ENCODE measurements at regions not wholly inside any gene's neighbourhood (a gene's known extent, or its start where the extent isn't known, plus 50 kb on each side); places are given as distances from the start of the nearest gene placed in this dataset.

DNA sequence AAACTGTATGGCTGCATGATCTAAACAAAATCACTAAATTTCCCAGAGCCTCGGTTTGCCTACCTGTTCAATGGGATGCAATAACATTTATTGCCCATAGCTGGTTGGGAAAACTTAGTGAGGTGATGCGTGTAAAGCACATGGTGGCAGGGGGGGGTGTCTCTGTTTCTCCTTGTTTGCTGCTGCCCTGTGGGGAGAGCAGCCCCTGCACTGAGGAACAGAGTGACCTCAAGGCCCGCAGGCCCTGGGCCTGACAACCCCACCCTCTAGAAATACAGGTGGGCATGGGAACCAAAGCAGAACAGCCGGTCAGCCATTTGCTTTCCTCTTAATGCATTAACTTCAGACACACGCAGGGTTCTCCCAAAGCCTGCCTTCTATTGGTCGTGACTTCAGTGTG is 55.1 kb upstream of the SLC66A3 start:
- FAIRE-seq (no peak), DNase-seq (ENCODE audit: low spot score) (no peak)

DNA sequence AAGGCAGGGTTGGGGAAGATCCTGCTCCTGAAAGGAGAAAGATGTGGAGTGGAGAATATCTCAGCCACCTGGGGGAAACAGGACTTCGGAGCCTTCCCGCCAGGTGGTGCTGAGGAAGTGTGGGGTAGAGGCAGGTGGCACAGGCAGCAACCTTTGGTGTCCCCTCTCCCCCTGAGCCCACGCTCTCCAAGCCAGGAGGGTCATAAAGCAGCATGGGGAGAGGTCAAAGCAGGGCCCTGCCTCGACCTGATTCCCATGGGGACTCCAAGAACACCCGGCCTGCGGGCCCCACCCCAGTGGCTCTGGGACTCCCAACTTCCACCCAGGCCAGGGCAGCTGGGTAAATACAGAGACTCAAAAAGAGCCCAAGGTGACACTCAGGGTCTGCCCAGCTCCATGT is 54.3 kb upstream of the SLC66A3 start:
- FAIRE-seq (no peak), DNase-seq (ENCODE audit: low spot score) (no peak)

DNA sequence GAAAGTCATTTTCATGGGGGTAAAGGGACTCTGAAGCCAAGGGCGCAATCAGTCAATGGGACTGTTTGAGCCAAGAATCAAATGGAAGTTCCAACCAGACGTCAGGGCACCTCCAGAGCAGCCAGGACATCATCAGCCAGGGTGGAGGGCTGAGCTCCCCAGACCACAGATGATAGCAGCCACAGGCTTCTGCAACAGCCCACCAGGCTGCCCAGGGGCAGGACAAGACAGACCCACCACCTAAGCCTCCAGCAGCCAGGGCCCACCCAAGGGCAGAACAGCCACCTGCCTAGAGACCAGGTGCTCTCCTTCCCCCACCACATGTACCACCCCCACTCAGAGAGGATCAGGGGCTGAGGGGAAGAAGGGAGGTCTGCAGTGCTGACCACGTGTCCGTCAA is 53.8 kb upstream of the SLC66A3 start:
- DNase-seq (ENCODE audit: low spot score) (no peak), FAIRE-seq (no peak)

DNA sequence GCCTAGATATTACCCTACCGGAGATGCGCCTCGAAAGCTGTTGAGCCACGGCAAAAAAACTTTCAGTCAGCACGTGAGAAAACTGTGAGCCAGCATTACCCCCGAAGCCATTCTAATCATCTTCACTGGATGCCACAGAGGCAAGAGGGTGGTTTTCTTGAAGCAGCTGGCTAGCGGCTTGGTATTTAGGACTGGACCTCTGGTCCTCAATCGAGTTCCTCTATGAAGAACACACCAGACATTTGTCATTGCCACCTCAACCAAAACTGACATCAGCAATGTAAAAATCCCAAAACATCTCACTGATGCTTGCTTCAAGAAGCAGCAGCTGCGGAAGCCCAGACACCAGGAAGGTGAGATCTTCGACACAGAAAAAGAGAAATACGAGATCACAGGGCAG is 52.8 kb upstream of the SLC66A3 start:
- FAIRE-seq: no peak
- DNase-seq (ENCODE audit: low spot score): no peak

DNA sequence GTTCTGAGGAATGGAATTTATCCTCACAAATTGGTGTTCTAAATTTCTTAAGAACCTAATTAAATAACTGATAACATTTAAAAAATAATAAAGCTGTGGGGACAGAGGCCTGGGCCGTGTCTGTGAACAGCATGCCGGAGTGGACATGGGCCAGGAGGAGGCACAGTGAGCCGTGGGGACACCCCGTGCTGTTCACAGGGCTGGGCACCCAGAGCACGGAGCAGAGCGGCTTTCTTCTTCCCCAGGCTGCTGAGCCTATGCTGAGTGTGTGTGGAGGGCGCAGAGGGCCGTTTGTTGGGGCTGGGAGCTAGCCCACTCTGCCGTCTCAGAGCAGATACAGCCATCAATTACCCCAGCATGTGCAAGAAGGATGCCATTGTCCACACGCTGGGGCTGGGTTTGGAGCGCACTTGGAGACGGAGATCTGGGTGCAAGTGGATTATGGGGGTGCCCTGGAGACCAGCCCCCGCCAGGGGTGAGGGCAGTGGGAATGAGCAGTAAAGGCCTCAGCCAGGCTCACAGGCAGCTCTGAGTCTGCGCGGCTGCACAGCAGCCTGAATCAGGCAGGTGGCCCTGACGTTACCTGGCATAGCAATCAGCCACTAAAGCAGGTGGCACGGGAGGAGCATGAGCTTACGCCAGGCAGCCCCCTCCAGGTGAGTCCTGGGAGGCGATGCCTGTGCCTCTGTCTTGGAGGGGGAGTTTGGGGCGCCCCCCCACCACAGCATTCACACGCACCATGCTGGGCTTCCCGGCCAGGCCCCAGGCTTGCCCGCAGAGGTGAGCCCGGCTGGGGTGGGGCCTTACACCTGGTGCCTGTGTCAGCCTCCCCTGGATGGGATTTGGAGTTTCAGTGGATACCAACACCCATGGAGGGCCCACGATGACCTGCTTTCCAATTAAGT is 52.1 kb upstream of the SLC66A3 start:
- FAIRE-seq (no peak), DNase-seq (ENCODE audit: low spot score) (no peak)

DNA sequence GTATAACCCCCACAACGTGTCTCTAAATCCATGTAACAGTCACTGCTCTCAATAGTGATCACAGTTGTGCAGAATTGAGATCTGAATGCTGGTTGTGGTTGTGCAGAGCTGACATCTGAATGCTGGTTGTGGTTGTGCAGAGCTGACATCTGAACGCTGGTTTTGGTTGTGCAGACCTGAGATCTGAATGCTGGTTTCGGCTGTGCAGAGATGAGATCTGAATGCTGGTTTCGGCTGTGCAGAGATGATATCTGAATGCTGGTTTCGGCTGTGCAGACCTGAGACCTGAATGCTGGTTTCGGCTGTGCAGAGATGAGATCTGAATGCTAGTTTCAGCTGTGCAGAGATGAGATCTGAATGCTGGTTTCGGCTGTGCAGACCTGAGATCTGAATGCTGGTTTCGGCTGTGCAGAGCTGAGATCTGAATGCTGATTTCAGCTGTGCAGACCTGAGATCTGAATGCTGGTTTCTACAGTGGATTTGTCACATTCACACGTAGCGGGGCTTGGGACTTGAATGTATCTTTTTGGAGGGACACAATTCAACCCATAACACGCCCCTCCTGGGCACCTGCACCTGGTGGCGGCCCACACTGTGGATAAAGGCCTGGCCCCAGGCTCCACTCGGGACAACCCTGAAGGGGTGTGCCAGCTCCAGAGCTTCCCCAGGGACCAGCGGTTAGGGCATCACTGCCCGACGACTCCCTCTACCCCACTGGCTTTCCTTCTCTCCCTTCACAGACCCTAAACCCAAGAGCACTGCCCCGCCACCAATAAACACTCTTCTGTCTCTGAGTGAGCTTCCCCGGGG is 51.1 kb upstream of the SLC66A3 start:
- FAIRE-seq (no peak), DNase-seq (ENCODE audit: low spot score) (no peak)

DNA sequence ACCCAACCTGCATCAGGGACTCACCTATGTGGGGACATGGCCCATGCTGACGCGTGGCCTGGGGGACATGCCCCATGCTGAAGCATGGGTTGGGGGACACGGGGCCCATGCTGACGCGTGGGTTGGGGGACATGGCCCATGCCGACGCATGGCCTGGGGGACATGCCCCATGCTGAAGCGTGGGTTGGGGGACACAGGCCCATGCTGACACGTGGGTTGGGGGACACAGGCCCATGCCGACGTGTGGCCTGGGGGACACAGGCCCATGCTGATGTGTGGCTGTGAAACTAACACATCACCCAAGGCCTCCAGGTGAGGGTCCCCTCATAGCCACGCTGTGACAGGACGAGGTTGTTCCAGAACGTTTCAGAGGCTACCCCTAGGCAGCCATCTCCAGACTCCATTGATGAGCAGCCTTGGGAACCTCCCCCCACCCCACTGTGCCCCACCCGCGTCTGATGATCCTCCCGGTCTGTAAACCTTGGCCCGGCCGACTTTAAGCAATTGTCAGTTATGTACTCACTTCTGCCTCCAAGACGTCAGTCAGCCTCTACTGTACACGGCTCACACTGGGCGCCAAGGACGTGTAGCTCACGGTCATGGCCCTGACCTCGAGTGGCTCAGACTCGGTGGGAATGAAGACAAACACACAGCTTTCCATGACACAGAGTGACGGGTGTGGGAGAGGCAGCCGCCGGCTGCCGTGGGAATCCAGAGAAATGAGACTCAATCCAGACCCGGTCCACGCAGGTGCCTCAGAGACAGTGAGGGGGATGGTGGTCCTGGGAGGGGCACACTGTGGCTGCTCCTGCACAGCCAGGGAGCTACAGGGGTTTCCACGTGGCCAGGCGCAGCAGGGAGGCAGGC is 50.2 kb upstream of the SLC66A3 start:
- DNase-seq (ENCODE audit: low spot score) (no peak), FAIRE-seq (no peak)
